Omental fat pad (tissue), 3 donors: ENCODE measurements at regions not wholly inside any gene's neighbourhood (a gene's known extent, or its start where the extent isn't known, plus 50 kb on each side); places are given as distances from the start of the nearest gene placed in this dataset.

Source experiments
- ATAC-seq: fragments of 150-250 bp; one replicate; pipeline ENCODE4 v1.9.1; 2016; ENCODE audit warnings: mild to moderate bottlenecking, moderate library complexity; ENCODE audit not compliant: low FRiP score
- DNase-seq: peaks from one replicate; pipeline ENCODE4 v3.0.0-alpha.2; 2019; ENCODE audit warnings: low spot score
- TF ChIP-seq, protein P1 (sequence below), 3 donors: fragments of 450-650 bp; IDR thresholded peaks; one replicate each; pipeline ENCODE4 v1.5.1; 2016 to 2017; ENCODE audit warnings: antibody characterized with exemption in 3 of 3, mild to moderate bottlenecking in 3 of 3, moderate library complexity in 2 of 3

DNA sequence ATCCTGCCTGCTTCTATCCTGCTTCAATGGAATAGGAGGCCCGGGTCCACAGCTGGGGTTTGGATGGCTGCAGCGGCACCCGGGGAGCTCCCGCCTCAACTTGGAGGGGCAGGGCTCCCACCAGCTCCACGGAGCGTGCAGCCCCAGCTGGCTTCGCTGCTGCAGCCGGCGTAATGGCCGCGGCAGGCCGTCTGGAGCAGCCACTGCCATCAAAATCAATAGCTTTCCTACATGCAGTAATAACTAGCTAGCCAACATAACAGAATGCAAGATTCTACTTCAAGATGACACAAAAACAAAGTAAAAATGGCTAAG lies 154.2 kb upstream of the RMP24 start:
- DNase-seq (no peak), ATAC-seq (no peak)
- TF ChIP-seq, protein P1, sequence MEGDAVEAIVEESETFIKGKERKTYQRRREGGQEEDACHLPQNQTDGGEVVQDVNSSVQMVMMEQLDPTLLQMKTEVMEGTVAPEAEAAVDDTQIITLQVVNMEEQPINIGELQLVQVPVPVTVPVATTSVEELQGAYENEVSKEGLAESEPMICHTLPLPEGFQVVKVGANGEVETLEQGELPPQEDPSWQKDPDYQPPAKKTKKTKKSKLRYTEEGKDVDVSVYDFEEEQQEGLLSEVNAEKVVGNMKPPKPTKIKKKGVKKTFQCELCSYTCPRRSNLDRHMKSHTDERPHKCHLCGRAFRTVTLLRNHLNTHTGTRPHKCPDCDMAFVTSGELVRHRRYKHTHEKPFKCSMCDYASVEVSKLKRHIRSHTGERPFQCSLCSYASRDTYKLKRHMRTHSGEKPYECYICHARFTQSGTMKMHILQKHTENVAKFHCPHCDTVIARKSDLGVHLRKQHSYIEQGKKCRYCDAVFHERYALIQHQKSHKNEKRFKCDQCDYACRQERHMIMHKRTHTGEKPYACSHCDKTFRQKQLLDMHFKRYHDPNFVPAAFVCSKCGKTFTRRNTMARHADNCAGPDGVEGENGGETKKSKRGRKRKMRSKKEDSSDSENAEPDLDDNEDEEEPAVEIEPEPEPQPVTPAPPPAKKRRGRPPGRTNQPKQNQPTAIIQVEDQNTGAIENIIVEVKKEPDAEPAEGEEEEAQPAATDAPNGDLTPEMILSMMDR (IDR thresholded peaks at IDR 0.05) = no peak

DNA sequence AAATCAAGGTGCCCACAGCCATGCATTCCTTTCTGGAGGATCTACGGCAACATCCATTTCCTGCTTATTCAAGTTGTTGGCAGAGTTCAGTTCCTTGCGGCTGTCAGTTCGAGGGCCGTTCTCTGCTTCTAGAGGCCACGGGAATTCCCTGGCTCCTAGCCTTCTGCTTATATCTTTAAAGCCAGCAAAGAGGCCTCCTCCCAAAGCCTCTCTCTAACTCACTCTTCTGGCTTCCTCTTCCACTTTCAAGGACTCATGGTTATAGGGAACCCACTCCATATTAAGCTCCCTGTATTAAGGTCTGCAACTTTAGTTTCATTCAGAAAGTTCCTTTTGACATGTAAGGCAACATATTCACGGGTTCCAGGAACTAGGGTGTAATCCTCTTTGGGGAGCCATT lies 150.1 kb upstream of the RMP24 start:
- DNase-seq = no peak
- TF ChIP-seq, protein P1 (IDR thresholded peaks at IDR 0.05) = no peak
- ATAC-seq = no peak

DNA sequence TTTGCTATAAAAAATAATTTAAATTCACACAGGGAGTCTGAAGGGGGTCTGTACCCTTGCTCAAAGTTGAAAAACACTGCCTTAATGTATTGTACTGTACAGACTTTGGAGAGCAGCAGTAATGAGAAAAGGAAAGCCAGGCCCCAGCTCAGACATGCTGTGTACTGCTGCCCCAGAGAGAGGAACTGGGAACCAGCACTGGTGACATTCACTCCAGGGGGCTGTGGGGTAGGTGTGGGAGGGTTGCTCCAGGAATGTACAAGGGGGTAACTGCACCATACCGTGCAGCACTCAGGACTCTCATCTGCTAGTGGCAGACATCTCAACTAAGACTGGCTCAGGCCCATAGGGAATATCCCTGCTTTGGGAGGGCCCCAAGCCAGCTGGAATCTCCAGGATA lies 146.0 kb upstream of the RMP24 start:
- no peak for DNase-seq
- ATAC-seq = no peak
- TF ChIP-seq, protein P1 (IDR thresholded peaks at IDR 0.05) = no peak

DNA sequence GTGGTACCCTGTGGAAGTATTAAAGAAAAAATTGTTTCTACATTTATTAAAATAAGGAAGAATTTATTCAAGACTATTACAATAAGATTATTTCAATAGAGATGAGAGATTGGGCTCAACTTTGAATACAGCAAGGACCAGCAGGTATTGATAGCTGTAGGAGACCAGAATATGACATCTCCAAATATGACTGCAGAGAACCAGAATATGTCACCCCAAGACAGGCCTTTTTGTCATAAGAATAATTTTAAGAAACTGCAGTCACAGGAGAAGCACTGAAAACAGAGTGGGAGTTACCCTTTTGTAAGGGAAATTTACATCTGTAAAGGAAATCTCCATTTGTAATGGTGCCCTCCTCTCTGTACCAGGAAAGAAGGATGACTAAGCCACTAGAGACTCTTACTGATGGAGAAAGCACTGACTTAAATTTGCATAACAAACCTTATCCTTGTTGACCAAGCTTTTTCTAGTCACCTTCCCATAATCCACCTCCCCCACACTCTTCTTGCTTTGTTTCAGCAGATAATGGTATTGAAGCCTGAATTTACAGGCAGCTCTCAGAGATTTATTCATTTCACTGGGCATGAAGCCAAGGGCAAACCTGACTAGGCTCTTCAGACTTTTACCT lies 145.1 kb upstream of the RMP24 start:
- TF ChIP-seq, protein P1 (IDR thresholded peaks at IDR 0.05) = no peak
- no peak for ATAC-seq
- DNase-seq = no peak

DNA sequence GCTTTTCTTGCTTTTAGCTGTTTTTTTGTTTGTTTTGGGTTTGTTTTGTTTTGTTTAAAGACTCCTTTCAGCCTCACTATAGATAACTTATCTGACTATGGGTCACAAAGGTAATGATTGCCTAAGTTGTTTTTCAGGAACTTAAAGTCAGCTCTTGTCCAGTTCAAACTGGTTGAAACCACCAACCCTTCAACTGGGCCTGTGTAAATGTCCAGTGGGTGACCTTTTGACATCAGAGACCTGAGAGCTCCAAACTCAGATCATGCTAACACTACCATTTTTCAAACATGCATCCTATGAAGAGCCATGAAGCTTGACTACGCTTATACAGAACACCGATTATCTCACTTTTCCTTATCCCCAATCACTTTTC lies 144.6 kb upstream of the RMP24 start:
- DNase-seq (no peak), ATAC-seq (no peak)
- TF ChIP-seq, protein P1 (IDR thresholded peaks at IDR 0.05) = no peak

DNA sequence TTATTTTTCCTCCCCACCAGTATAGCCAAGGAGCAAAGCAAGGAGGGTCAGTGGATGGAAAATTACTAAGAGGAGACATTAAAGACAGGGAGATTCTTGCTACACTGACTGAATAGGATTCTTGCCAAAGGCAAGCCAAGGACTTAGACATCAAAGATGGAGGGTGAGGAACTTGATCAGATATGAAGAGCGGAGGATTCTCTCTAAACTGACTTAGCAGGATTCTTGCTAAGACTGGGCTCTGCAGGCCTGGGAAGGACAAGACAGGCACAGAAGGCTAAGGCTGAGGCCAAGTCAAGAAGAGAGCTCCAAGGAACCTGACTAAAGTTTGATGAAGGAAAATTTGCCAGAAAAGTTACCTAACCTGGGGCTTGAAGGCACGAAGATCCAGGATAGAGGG lies 143.9 kb upstream of the RMP24 start:
- ATAC-seq = no peak
- TF ChIP-seq, protein P1 (IDR thresholded peaks at IDR 0.05) = no peak

DNA sequence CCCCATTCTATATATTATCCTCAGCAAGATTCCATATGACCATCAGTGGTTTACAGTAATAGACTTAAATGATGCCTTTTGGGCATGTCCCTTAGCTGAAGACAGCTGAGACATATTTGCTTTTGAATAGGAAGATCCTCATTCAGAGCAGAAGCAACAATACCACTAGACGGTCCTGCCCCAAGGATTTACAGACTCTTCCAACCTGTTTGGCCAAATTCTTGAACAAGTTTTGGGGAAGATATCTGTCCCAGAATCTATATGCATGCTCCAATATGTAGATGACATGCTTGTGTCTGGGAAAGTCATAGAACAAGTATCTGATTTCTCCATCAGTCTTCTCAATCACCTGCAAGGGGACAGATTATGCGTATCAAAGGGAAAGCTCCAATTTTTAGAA lies 137.1 kb upstream of the RMP24 start:
- TF ChIP-seq, protein P1 (IDR thresholded peaks at IDR 0.05) = no peak
- ATAC-seq = no peak
- no peak for DNase-seq

More for the DNA sequence above, 143.9 kb upstream of the RMP24 start:
- no peak for DNase-seq
